Glomerular endothelial cell (primary cell): ENCODE measurements at regions not wholly inside any gene's neighbourhood (a gene's known extent, or its start where the extent isn't known, plus 50 kb on each side); places are given as distances from the start of the nearest gene placed in this dataset.
"Not testable (repeated sequence)": the region's sequence is repeated elsewhere in the genome, so short reads cannot be mapped to it uniquely, and the experiment has no call there.

Source experiments
- DNase-seq: peaks from one replicate; pipeline ENCODE4 v3.0.0-alpha.2; 2011; ENCODE audit warnings: low read depth, low spot score; ENCODE audit errors: extremely low read depth

GRCh38 chr5:12624776-12625560, 720.7 kb upstream of the CTNND2 start:
- DNase-seq, result no peak

- DNase-seq, result no peak
Observed at GRCh38 chr5:12623408-12623807, 719.2 kb upstream of the CTNND2 start.

GRCh38 chr5:12616093-12616492, 711.8 kb upstream of the CTNND2 start:
- DNase-seq, result no peak

- DNase-seq, result no peak
Observed at GRCh38 chr5:12615141-12615820, 711.0 kb upstream of the CTNND2 start.

- DNase-seq, result no peak
Observed at GRCh38 chr5:12614608-12615007, 710.4 kb upstream of the CTNND2 start.

- DNase-seq, result no peak
Observed at GRCh38 chr5:12611132-12611531, 706.9 kb upstream of the CTNND2 start.

- not testable (repeated sequence) for DNase-seq
Observed at GRCh38 chr5:12607817-12608216, 703.6 kb upstream of the CTNND2 start.

GRCh38 chr5:12592228-12592627, 688.0 kb upstream of the CTNND2 start:
- no peak for DNase-seq

- no peak for DNase-seq
Observed at GRCh38 chr5:12586406-12586805, 682.2 kb upstream of the CTNND2 start.

- not testable (repeated sequence) for DNase-seq
Observed at GRCh38 chr5:12578803-12579202, 674.6 kb upstream of the CTNND2 start.

GRCh38 chr5:12576953-12577352, 672.7 kb upstream of the CTNND2 start:
- DNase-seq, result not testable (repeated sequence)

GRCh38 chr5:12574298-12575093, 670.2 kb upstream of the CTNND2 start:
- not testable (repeated sequence) for DNase-seq

- DNase-seq, result not testable (repeated sequence)
Observed at GRCh38 chr5:12573916-12574297, 669.7 kb upstream of the CTNND2 start.

- no peak for DNase-seq
Observed at GRCh38 chr5:12570688-12571087, 666.4 kb upstream of the CTNND2 start.

- DNase-seq, result no peak
Observed at GRCh38 chr5:12566441-12566840, 662.2 kb upstream of the CTNND2 start.

- no peak for DNase-seq
Observed at GRCh38 chr5:12557012-12557411, 652.8 kb upstream of the CTNND2 start.

- no peak for DNase-seq
Observed at GRCh38 chr5:12526113-12526512, 621.9 kb upstream of the CTNND2 start.

GRCh38 chr5:12522116-12522515, 617.9 kb upstream of the CTNND2 start:
- no peak for DNase-seq

- not testable (repeated sequence) for DNase-seq
Observed at GRCh38 chr5:12504983-12505382, 600.7 kb upstream of the CTNND2 start.

- no peak for DNase-seq
Observed at GRCh38 chr5:12488161-12488560, 583.9 kb upstream of the CTNND2 start.

- no peak for DNase-seq
Observed at GRCh38 chr5:12480487-12480886, 576.2 kb upstream of the CTNND2 start.
